ENCODE measurements at regions not wholly inside any gene's neighbourhood (a gene's known extent, or its start where the extent isn't known, plus 50 kb on each side); places are given as distances from the start of the nearest gene placed in this dataset.

DNA sequence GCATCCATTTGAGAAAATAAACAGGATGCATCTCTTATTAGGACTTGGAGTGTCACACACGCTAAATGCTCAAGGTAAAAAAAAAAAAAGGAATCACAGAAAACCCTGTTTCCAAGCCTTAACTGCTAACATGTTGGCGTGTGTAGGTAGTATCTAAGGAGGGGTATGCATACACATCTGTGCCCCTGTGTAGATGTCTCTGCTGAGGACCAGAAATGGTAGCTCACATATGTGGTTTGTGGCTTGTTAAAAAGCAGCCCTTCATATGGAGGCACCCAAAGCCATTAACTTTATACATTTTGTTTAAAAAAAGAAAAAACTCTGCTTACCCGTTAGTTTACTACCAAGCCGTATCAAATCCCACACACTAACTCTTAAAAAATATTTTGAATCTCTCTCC lies 314.1 kb downstream of the SNAPC1 start:
- no peak for DNase-seq (ENCODE audit: extremely low read depth in 1 of 11, low read depth in 9 of 11, low spot score in 4 of 11)

GRCh38 chr14:62076825-62077605 lies 314.8 kb downstream of the SNAPC1 start:
- DNase-seq (ENCODE audit: extremely low read depth in 1 of 11, low read depth in 9 of 11, low spot score in 4 of 11) = no peak

- DNase-seq (ENCODE audit: extremely low read depth in 1 of 11, low read depth in 9 of 11, low spot score in 4 of 11) = no peak
Observed at GRCh38 chr14:62077676-62078261, 315.5 kb downstream of the SNAPC1 start.

GRCh38 chr14:62079038-62079437 lies 316.8 kb downstream of the SNAPC1 start:
- DNase-seq (ENCODE audit: extremely low read depth in 1 of 11, low read depth in 9 of 11, low spot score in 4 of 11) = no peak

- no peak for DNase-seq (ENCODE audit: extremely low read depth in 1 of 11, low read depth in 9 of 11, low spot score in 4 of 11)
Observed at GRCh38 chr14:62081012-62081612, 318.9 kb downstream of the SNAPC1 start.

GRCh38 chr14:62081951-62082350 lies 319.7 kb downstream of the SNAPC1 start:
- no peak for DNase-seq (ENCODE audit: extremely low read depth in 1 of 11, low read depth in 9 of 11, low spot score in 4 of 11)

DNA sequence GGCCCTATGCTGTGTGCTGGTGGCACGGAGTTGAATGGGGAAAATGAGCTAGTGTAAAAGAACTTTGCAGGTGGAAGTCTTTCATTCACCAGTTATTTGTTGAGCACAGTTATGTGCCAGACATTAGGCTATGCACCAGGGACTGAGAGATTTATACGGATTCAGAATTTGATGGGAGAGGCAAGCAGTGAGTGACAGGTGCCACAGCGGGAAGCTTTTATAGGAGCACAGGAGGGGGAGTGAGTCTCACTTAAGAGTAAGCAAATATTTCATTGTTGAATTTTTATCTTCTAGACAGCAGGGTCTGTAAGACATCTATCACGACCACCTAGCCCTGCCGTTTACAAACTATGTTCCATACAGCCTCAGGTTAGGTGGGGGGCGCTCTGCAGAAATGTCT lies 320.6 kb downstream of the SNAPC1 start:
- no peak for DNase-seq (ENCODE audit: extremely low read depth in 1 of 11, low read depth in 9 of 11, low spot score in 4 of 11)

DNA sequence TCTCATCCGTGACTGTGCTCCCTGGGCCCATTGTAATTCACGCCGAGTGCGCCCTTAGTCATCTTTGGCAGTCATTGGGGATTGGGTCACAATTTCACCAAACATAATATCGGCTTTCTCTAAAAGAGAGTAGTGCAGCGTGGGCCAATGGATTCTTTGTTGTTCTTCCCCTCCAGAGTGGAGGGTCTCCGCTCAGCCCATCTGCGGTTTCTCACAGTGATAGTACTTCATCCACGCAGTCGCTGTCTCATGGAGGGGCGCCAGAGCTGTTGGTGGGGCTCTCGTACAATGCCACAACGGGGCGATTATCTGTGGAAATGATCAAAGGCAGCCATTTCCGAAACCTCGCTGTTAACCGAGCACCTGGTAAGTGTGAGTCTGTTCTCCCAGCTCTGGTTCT lies 321.8 kb downstream of the SNAPC1 start:
- DNase-seq (ENCODE audit: extremely low read depth in 1 of 11, low read depth in 9 of 11, low spot score in 4 of 11) = no peak

DNA sequence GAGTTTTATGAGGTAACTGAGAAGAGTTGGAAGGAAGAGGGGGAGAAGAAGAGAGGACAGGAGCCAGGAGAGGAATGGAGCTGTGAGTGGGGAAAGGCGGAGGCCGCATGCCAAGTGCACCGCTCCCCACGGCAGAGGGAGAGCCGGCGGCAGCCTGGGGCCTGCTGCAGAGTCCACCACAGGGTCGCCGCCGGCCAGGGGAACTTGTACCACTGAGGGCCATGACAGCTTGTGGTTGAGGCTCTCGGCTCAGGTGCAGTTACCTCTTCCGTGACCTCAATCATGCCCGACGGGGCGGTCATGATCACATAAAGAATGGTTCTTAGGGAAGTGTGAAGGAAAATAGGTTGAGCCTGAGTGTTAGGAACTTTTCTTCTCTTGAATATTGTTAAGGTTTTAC lies 325.0 kb downstream of the SNAPC1 start:
- DNase-seq (ENCODE audit: extremely low read depth in 1 of 11, low read depth in 9 of 11, low spot score in 4 of 11) = no peak

- DNase-seq (ENCODE audit: extremely low read depth in 1 of 11, low read depth in 9 of 11, low spot score in 4 of 11) = no peak
Observed at GRCh38 chr14:62093736-62094135, 331.5 kb downstream of the SNAPC1 start.

GRCh38 chr14:62097072-62097471 lies 334.9 kb downstream of the SNAPC1 start:
- no peak for DNase-seq (ENCODE audit: extremely low read depth in 1 of 11, low read depth in 9 of 11, low spot score in 4 of 11)

GRCh38 chr14:62097824-62098223 lies 335.6 kb downstream of the SNAPC1 start:
- DNase-seq (ENCODE audit: extremely low read depth in 1 of 11, low read depth in 9 of 11, low spot score in 4 of 11) = no peak

- DNase-seq (ENCODE audit: extremely low read depth in 1 of 11, low read depth in 9 of 11, low spot score in 4 of 11) = no peak
Observed at GRCh38 chr14:62098357-62098756, 336.1 kb downstream of the SNAPC1 start.

- no peak for DNase-seq (ENCODE audit: extremely low read depth in 1 of 11, low read depth in 9 of 11, low spot score in 4 of 11)
Observed at GRCh38 chr14:62099091-62099490, 336.9 kb downstream of the SNAPC1 start.

DNA sequence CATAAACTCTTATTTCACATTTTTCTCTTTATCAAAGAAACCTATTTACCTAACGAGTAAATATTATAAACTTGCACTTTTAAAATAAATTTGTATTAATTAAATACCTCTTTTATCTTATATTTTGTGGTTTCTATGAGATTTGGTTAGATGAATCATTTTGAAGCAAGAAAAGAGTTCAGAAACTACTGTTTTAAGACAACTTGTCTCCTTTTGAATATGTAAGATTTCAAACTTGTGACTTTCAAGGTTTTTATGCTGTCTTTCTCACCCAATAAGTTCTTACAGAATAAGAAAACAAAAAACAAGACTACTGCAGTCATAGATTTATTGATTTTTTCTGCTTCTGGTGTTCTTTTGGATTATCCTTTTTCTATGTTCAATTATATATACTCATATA lies 339.0 kb downstream of the SNAPC1 start:
- DNase-seq (ENCODE audit: extremely low read depth in 1 of 11, low read depth in 9 of 11, low spot score in 4 of 11) = no peak

DNA sequence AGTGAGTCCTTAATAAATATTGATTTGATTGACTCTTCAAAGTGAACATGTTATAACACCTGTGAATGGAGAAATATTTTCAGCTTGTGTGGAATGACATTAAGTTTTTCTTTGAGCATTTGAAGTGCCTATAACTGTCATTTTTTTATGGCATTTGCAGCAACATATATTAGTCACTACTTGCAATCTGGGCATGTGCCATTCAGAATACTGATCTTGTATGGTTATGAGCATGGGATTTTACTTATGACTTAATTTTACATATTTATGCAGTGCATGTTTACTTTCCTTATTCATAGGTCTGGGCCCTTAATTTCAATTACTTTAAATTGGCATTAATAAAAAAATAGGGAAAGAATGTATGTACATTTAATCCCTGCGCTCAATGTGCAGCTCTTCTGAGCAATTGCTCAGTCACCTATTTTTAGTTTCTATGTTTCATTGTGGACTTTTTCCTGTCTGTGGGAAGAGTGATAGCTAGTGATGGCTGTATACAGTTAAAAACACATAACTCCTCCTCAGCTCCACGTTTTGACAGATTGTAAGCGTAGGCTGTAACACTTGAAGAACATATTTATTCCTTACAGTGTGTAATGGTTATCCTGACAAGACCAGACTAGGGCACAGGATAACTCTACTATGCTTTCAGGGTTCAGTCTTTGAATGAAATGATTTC lies 339.6 kb downstream of the SNAPC1 start:
- DNase-seq (ENCODE audit: extremely low read depth in 1 of 11, low read depth in 9 of 11, low spot score in 4 of 11) = no peak

GRCh38 chr14:62102349-62102725 lies 340.1 kb downstream of the SNAPC1 start:
- DNase-seq (ENCODE audit: extremely low read depth in 1 of 11, low read depth in 9 of 11, low spot score in 4 of 11) = no peak

- no peak for DNase-seq (ENCODE audit: extremely low read depth in 1 of 11, low read depth in 9 of 11, low spot score in 4 of 11)
Observed at GRCh38 chr14:62103464-62103863, 341.2 kb downstream of the SNAPC1 start.

DNA sequence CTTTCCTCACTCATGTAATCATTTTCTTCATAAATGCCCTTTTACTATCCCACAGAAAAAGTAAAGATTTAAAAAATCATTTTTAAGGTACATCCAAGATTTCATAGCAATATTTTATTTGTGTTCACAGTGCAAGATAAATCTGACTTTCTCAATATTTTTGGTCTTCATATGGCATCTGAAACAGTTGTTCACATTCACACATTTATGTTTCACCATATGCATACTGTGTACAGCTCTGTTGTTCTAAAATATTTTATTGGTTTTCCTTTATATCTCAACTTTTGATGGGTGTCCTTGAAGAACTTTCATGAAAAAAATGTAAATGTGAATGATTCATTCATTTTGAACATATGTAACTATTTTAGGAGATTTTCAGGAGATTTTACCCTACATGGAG lies 348.7 kb downstream of the SNAPC1 start:
- DNase-seq (ENCODE audit: extremely low read depth in 1 of 11, low read depth in 9 of 11, low spot score in 4 of 11) = no peak

Measured in renal cortex interstitium (tissue), 11 donors.